ENCODE measurements at regions not wholly inside any gene's neighbourhood (a gene's known extent, or its start where the extent isn't known, plus 50 kb on each side); places are given as distances from the start of the nearest gene placed in this dataset.

DNA sequence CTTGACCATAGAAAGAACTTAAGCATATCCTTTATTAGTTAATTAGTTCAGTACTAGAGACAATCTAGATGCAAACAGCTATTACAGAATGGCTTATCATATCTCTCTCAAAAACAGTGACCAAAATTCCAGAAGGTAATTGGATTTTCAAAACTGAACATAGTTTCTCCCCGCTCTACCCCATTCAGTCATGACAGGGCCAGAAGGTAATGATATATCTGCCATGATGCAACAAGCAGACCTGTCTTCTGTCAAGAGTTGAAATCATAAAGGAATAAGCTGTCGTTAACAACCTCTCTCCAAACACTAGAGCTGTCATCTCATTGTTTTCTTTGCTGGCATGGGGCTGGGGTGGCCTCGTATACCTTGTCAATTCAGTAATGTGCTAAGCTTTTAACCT is 200.5 kb upstream of the POU5F2 start:
- H4K91ac ChIP-seq (replicated peaks; ENCODE audit: insufficient read length, low read length), result no peak overlapping the region
- CTCF ChIA-PET (ENCODE audit: partially characterized antibody), result no interaction called here
- H2AK5ac ChIP-seq (ENCODE audit: low read depth, low read length), result no peak overlapping the region
- TF ChIP-seq YY1 (IDR thresholded peaks at IDR 0.05; ENCODE audit: low read depth, low read length), result no peak
- TF ChIP-seq CHD1 (IDR thresholded peaks at IDR 0.05; ENCODE audit: low read depth, low read length), result no peak
- TF ChIP-seq HDAC6 (IDR thresholded peaks at IDR 0.05; ENCODE audit: low read depth, low read length), result no peak
- no peak for TF ChIP-seq NANOG (IDR thresholded peaks at IDR 0.05; ENCODE audit: insufficient read depth, low read depth, low read length, poor library complexity, severe bottlenecking)
- H3K9me3 ChIP-seq (ENCODE audit: insufficient read depth in 2 of 2, low read depth in 1 of 2, low read length in 1 of 2), result no peaks in the 10 kb centered on the region
- H4K20me1 ChIP-seq (replicated peaks in 1 of 2; ENCODE audit: control insufficient read depth in 1 of 2, insufficient read depth in 2 of 2, low read length in 2 of 2), result no peaks in the 10 kb centered on the region
- H3K4me3 ChIP-seq (ENCODE audit: extremely low read depth in 1 of 4, insufficient read depth in 2 of 4, low read depth in 3 of 4, low read length in 4 of 4), result no peak overlapping the region
- no peak overlapping the region for H3K27ac ChIP-seq (ENCODE audit: low read depth, low read length)
- H3K23ac ChIP-seq (ENCODE audit: insufficient read length), result no peak overlapping the region
- H3K4ac ChIP-seq (replicated peaks; ENCODE audit: insufficient read length, low read depth, low read length), result no peak overlapping the region
- no peak overlapping the region for H3K56ac ChIP-seq (replicated peaks; ENCODE audit: insufficient read length, low read depth, low read length)
- no peak overlapping the region for H3K4me2 ChIP-seq (ENCODE audit: insufficient read depth in 1 of 2, low read depth in 2 of 2, low read length in 2 of 2)
- no peak overlapping the region for H3K9ac ChIP-seq (replicated peaks in 1 of 4; ENCODE audit: extremely low read depth in 1 of 4, low read depth in 3 of 4, low read length in 3 of 4)
- no peaks in the 10 kb centered on the region for H3K79me1 ChIP-seq (ENCODE audit: low read depth, low read length)
- POLR2A ChIA-PET (ENCODE audit: partially characterized antibody), result no interaction called here
- WGBS, 2 experiments (ENCODE audit: extremely low coverage in 1 of 2, insufficient coverage in 1 of 2, insufficient read length in 1 of 2, insufficient replicate concordance in 2 of 2, low coverage in 1 of 2, low lambda C conversion rate in 2 of 2, missing lambda C conversion rate in 1 of 2), result 89% methylated on average over 3 of the region's 3 CpGs; no CpG with 5 or more reads in 1 of the 2 experiments
- no peaks in the 10 kb centered on the region; the same call in 1 of the 2 replicates for H3K23me2 ChIP-seq (ENCODE audit: low read depth, low read length)
- no peaks in the 10 kb centered on the region for H3K79me2 ChIP-seq (ENCODE audit: control insufficient read depth in 1 of 2, insufficient read depth in 2 of 2, low read length in 2 of 2)
- no peak overlapping the region for H4K5ac ChIP-seq (ENCODE audit: insufficient read length, low read depth, low read length)
- no peak overlapping the region for H2BK120ac ChIP-seq (replicated peaks; ENCODE audit: low read depth, low read length)
- no peak overlapping the region for H2BK5ac ChIP-seq (ENCODE audit: low read depth, low read length)
- no peak overlapping the region for H2AFZ ChIP-seq (ENCODE audit: low read length)
- H3K27me3 ChIP-seq (replicated peaks in 1 of 4; ENCODE audit: control insufficient read depth in 3 of 4, extremely low read depth in 1 of 4, insufficient read depth in 3 of 4, low read length in 3 of 4), result no peaks in the 10 kb centered on the region
- no peak overlapping the region for H2BK20ac ChIP-seq (ENCODE audit: low read length)
- H3K14ac ChIP-seq (ENCODE audit: insufficient read length), result no peak overlapping the region
- no peak overlapping the region for H3K18ac ChIP-seq (ENCODE audit: extremely low read depth, low read length)
- no peak for DNase-seq (ENCODE audit: low read depth in 1 of 2, low spot score in 2 of 2)
- H2BK15ac ChIP-seq (ENCODE audit: low read length), result no peak overlapping the region
- no peaks in the 10 kb centered on the region for H3K4me1 ChIP-seq (replicated peaks in 1 of 4; ENCODE audit: control insufficient read depth in 3 of 4, insufficient read depth in 4 of 4, low read length in 3 of 4)
- no peak overlapping the region for H2BK12ac ChIP-seq (ENCODE audit: low read depth, low read length)
- H4K8ac ChIP-seq (ENCODE audit: extremely low read depth, insufficient read depth, low read length), result no peak overlapping the region
- FAIRE-seq, result no peak
- H3K36me3 ChIP-seq (ENCODE audit: control insufficient read depth in 2 of 4, insufficient read depth in 4 of 4, low read length in 3 of 4), result no peaks in the 10 kb centered on the region

Measured in H1 (cell line).